ENCODE measurements at regions not wholly inside any gene's neighbourhood (a gene's known extent, or its start where the extent isn't known, plus 50 kb on each side); places are given as distances from the start of the nearest gene placed in this dataset.
"Not testable (repeated sequence)": the region's sequence is repeated elsewhere in the genome, so short reads cannot be mapped to it uniquely, and the experiment has no call there.

DNA sequence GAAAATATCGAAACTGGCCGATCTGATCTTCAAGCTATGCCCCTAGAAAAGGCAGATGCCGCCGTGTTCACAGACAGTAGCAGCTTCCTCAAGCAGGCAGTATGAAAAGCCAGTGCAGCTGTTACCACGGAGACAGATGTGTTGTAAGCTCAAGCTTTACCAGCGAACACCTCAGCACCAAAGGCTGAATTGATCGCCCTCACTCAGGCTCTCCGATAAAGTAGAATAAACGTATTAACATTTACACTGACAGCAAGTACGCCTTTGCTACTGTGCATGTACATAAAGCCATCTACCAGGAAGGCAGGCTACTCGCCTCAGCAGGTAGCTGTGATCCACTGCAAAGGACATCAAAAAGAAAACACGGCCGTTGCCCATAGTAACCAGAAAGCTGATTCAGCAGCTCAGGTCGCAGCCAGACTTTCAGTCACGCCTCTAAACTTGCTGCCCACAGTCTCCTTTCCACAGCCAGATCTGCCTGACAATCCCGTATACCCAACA lies 122.8 kb upstream of the DEFB108B start:
- peak; percentile 12 for DNase-seq (ENCODE audit: low read depth)
- not testable (repeated sequence) for H3K4me3 ChIP-seq (ENCODE audit: low read depth, low read length)

DNA sequence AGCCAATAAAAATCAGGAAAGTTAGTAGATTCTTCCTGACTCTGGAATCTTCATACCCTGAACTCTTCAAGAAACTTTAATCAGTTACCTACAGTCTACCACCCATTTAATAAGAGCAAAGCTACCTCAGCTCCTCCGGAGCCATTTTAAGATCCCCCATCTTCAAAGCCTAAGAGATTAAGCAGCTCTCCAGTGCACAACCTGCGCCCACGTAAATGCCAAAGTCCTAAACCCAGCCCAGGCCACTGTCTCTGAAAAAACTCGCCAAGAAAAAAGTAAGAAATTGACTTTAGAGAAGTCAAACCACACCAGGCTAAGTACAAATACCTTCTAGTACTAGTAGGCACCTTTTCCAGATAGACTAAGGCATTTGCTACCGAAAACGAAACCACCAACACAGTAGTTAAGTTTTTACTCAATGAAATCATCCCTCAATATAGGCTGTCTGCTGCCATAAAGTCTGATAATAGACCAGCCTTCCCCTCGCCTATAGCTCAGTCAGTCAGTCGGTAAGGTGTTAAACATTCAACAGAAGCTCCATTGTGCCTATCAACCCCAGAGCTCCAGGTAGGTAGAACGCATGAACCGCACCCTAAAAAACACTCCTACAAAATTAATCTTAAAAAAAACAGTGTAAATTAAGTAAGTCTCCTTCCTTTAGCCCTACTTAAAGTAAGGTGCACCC lies 122.2 kb upstream of the DEFB108B start:
- DNase-seq (ENCODE audit: low read depth); H3K4me3 ChIP-seq (ENCODE audit: low read depth, low read length): not testable (repeated sequence)

DNA sequence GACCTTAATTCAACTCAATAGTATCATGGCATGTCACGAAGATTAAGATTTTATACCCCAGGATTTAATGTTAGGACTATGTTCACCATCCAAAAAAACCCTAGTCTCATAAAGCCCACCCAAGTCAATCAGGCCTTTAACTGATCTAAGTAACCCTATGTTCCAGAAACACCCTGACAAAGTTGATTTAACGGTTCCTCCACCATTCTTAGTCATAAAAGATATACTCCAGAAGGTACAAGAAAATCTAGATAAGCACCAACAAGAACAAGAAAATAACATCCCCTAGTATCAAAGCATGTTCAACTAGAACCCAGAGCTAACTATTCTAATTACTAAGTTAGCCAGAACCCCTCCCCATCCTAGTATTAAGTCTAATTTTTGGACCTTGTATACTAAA lies 120.7 kb upstream of the DEFB108B start:
- DNase-seq (ENCODE audit: low read depth) = not testable (repeated sequence)

DNA sequence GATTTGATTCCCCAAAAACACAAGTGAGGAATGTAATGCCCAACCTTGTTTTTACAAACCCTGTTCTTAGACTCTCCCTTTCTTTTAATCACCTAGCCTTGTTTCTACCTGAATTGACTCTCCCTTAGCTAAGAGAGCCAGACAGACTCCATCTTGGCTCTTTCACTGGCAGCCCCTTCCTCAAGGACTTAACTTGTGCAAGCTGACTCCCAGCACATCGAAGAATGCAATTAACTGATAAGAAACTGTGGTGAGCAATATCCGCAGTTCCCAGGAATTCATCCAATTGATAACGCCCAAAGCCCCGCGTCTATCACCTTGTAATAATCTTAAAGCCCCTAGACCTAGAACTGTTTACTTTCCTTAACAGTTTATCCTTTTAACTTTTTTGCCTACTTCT lies 120.2 kb upstream of the DEFB108B start:
- DNase-seq (ENCODE audit: low read depth); H3K4me3 ChIP-seq (ENCODE audit: low read depth, low read length): not testable (repeated sequence)

More for the DNA sequence above, 120.7 kb upstream of the DEFB108B start:
- H3K4me3 ChIP-seq (ENCODE audit: low read depth, low read length) = not testable (repeated sequence)

DNA sequence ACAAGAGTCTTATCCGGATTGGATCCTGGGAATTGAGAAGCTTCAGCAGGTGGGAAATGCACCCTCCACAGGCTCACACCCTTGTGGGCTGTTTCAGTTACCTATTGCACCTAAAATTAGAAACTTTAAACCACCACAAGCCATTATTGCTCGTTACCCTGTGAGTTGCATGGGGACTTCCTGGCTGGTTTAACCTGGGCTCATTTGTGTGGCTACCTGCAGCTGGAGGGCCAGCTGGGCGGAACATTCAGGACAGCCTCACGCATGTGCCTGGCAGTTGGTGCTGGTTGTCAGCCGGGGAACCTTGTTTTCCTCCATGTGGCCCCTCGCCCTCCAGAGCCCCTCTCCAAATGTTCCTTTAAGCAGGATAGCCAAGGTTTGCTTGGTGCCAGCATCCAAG lies 118.5 kb upstream of the DEFB108B start:
- not testable (repeated sequence) for H3K4me3 ChIP-seq (ENCODE audit: low read depth, low read length); DNase-seq (ENCODE audit: low read depth)

DNA sequence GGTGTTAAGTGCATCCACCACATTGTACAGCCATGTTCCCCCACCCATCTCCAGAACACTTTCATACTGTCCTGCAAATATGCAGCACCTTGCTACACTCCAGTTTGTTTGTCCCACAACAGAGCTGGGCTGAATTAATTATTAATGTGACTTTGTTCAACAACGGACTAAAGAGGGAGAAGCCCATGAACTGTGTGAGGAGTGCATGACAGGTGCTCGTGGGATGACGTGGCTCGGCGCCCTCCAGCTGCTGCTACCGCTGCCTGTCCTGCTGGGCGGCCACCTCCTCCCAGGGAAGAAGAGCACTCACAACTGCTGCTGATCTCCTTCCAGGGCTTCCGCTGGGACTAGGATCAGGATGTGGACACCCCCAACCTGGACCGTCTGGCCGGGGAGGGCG lies 111.2 kb upstream of the DEFB108B start:
- not testable (repeated sequence) for DNase-seq (ENCODE audit: low read depth)

DNA sequence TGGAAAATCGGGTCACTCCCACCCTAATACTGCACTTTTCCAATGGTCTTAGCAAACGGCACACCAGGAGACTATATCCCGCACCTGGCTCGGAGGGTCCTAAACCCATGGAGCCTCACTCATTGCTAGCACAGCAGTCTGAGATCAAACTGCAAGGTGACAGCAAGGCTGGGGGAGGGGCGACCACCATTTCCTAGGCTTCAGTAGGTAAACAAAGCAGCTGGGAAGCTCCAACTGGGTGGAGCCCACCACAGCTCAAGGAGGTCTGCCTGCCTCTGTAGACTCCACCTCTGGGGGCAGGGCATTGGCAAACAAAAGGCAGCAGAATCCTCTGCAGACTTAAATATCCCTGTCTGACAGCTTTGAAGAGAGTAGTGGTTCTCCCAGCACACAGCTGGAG lies 109.0 kb upstream of the DEFB108B start:
- not testable (repeated sequence) for H3K4me3 ChIP-seq (ENCODE audit: low read depth, low read length); DNase-seq (ENCODE audit: low read depth)

More for the DNA sequence above, 111.2 kb upstream of the DEFB108B start:
- H3K4me3 ChIP-seq (ENCODE audit: low read depth, low read length) = not testable (repeated sequence)

DNA sequence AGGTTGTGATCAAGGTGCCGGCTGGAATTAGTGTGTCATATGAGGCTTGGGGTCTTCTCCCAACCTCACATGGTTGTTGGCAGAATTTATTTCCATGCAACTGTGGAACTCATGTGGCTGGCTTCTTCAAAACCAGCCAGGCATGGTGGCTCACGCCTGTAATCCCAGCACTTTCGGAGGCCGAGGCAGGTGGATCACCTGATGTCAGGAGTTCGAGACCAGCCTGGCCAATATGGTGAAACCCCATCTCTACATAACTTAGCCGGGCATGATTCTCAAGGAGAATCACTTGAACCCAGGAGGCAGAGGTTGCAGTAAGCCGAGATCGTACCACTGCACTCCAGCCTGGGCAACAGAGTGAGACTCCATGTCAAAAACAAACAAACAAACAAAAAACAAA lies 102.3 kb upstream of the DEFB108B start:
- H3K4me3 ChIP-seq (ENCODE audit: low read depth, low read length); DNase-seq (ENCODE audit: low read depth): not testable (repeated sequence)

DNA sequence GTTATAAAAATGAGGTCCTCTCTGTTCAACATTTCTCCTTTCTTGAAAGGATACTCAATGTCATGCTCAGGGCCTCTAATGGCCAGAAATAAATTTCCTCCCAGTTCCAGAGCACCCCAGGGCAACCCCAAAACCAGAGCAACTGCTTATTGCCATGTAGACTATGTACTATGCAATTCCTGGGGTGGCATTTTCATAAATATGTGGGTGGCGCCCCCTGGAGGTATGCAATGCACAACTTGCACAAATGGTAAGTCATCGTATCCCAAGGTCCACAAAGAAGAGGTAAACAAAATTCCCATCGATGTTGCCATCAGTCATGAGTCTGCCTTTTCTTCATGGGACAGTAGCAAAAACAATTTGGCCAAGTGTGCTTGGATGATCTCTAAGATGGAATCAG lies 98.6 kb upstream of the DEFB108B start:
- H3K4me3 ChIP-seq (ENCODE audit: low read depth, low read length) = not testable (repeated sequence)
- TF ChIP-seq, protein P1, sequence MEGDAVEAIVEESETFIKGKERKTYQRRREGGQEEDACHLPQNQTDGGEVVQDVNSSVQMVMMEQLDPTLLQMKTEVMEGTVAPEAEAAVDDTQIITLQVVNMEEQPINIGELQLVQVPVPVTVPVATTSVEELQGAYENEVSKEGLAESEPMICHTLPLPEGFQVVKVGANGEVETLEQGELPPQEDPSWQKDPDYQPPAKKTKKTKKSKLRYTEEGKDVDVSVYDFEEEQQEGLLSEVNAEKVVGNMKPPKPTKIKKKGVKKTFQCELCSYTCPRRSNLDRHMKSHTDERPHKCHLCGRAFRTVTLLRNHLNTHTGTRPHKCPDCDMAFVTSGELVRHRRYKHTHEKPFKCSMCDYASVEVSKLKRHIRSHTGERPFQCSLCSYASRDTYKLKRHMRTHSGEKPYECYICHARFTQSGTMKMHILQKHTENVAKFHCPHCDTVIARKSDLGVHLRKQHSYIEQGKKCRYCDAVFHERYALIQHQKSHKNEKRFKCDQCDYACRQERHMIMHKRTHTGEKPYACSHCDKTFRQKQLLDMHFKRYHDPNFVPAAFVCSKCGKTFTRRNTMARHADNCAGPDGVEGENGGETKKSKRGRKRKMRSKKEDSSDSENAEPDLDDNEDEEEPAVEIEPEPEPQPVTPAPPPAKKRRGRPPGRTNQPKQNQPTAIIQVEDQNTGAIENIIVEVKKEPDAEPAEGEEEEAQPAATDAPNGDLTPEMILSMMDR (IDR thresholded peaks at IDR 0.05; ENCODE audit: insufficient read depth, low read depth, low read length) = peak; percentile 26
- peak; percentile 12 for DNase-seq (ENCODE audit: low read depth)

DNA sequence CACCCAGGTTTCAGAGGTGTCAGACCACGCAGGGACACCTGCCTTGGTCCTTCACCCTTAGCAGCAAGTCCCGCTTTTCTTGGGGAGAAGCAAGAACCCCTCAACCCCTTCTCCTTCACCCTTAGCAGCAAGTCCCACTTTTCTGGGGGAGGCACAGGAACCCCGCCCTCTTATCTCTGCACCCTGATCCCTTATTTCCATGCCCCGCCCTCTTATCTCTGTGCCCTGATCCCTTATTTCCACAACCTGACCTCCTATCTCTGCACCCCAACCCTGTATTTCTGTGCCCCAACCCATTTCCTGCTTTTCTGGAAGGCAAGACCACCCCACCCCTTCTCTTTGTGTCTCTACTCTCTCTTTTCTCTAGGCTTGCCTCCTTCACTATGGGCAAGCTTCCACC lies 94.7 kb upstream of the DEFB108B start:
- not testable (repeated sequence) for DNase-seq (ENCODE audit: low read depth); H3K4me3 ChIP-seq (ENCODE audit: low read depth, low read length)

DNA sequence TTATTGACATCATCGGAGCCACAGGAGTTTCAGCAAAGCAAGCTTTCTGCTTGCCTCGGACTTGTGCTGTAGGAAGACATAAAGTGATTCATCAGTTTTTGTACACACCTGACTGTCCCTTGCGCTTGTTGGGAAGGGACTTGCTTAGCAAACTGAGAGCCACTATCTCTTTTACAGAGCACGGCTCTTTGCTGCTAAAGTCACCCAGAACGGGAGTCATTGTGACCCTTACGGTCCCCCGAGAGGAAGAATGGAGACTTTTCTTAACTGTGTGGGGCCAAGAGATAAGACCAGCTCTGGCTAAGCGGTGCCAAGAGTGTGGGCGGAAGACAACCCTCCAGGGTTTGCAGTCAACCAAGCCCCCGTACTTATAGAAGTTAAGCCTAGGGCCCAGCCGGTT lies 89.6 kb upstream of the DEFB108B start:
- H3K4me3 ChIP-seq (ENCODE audit: low read depth, low read length); DNase-seq (ENCODE audit: low read depth): not testable (repeated sequence)

DNA sequence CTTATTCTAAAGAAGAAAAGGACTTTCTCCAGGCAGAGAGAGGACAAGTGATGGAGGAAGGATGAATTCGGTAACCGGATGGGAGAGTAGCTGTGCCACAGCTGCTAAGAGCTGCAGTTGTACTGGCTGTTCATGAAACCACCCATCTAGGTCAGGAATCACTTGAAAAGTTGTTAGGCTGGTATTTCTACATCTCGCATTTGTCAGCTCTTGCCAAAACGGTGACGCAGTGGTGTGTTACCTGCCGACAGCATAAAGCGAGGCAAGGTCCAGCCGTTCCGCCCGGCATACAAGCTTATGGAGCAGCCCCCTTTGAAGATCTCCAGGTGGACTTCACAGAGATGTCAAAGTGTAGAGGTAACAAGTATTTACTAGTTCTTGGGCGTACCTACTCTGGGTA lies 87.3 kb upstream of the DEFB108B start:
- H3K4me3 ChIP-seq (ENCODE audit: low read depth, low read length); DNase-seq (ENCODE audit: low read depth): not testable (repeated sequence)

DNA sequence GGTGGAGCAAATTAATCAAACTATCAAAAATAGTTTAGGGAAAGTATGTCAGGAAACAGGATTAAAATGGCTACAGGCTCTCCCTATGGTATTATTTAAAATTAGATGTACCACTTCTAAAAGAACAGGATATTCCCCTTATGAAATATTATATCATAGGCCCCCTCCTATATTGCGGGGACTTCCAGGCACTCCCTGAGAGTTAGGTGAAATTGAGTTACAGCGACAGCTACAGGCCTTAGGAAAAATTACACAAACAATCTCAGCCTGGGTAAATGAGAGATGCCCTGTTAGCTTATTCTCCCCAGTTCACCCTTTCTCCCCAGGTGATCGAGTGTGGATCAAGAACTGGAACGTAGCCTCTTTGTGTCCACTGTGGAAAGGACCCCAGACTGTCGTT lies 86.7 kb upstream of the DEFB108B start:
- not testable (repeated sequence) for DNase-seq (ENCODE audit: low read depth); H3K4me3 ChIP-seq (ENCODE audit: low read depth, low read length)

DNA sequence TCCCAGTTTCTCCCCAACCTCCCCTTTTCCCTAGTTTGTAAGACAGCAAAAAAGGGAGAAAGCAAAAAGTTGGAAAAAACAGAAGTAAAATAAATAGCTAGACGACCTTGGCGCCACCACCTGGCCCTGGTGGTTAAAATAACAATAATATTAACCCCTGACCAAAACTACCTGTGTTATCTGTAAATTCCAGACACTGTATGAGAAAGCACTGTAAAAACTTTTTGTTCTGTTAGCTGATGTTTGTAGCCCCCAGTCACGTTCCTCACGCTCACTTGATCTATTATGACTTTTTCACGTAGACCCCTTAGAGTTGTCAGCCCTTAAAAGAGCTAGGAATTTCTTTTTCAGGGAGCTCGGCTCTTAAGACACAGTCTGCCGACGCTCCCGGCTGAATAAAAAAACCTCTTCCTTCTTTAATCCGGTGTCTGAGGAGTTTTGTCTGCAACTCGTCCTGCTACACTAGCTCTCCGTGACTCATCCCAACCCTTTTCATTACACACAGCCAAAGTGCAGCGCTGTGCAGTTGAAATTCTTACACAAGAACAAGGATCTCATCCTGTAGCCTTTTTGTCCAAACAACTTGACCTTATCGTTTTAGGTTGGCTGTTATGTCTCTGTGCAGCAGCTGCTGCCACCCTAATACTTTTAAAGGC lies 83.9 kb upstream of the DEFB108B start:
- not testable (repeated sequence) for H3K4me3 ChIP-seq (ENCODE audit: low read depth, low read length)
- DNase-seq (ENCODE audit: low read depth) = peak; percentile 78

DNA sequence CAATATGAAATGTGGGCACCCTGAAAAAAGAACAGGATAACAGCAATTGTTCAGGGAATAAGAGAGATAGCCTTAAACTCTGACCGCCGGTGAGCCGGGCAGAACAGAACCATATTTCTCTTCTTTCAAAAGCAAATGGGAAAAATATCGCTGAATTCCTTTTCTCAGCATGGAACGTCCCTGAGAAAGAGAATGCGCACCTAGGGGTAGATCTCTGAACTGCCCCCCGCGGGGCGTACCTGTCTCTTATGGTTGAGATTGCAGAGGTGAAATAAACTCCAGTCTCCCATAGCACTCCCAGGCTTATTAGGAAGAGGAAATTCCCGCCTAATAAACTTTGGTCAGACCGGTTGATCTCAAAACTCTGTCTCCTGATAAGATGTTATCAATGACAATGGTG lies 82.1 kb upstream of the DEFB108B start:
- DNase-seq (ENCODE audit: low read depth); H3K4me3 ChIP-seq (ENCODE audit: low read depth, low read length): not testable (repeated sequence)

DNA sequence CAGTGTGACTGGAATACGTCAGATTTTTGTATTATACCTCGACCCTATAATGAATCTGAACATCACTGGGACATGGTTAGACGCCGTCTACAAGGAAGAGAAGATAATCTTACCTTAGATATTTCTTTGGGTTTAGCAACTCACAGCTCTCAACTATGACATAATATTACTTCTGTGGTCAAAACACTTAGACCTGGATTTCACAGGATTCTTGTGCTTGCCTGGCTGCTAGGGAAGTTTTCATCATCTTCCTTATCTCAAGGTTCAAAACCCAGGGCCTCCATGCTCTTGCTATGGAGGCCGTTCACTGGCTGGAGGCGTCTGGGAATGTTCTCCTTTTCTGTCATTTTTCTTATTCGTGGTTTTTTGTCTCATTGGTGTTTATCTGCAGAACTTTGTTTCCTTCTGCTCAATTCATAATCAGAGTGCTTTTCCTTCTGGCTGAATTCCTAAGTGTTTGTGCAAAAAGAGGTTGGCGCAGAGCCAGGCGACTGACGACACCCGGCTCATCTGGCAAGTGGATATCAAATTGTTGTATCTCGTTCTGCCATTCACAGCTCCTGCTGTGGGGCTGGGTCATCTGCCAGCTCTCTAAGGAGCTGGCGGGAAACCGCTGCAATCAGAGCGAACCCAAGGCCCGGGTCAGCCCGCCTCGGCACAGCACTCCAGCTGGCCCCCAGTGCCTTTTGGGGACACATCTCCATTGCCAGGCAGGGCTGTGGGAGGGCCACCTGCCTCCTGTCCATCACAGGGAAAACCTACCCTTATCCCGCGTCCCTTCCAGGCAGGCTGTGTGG lies 68.1 kb upstream of the DEFB108B start:
- H3K4me3 ChIP-seq (ENCODE audit: low read depth, low read length) = not testable (repeated sequence)
- peak; percentile 74 for DNase-seq (ENCODE audit: low read depth)

DNA sequence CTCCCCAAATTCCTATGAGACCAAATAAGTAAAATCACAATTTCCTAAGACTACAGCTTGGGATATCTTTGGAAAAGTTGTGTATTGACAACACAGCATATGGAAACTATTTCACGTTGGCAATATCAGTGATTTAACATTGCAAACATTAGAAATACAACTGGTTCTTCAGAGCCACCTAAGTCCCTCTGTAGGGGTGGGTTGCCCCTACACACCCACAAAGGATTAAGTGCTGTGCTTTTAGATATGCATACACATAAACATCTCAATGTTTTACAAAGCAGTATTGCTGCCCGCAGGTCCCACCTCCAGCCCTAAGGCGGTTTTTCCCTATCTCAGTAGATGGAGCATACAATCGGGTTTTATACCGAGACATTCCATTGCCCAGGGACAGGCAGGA lies 66.0 kb upstream of the DEFB108B start:
- not testable (repeated sequence) for DNase-seq (ENCODE audit: low read depth); H3K4me3 ChIP-seq (ENCODE audit: low read depth, low read length)

DNA sequence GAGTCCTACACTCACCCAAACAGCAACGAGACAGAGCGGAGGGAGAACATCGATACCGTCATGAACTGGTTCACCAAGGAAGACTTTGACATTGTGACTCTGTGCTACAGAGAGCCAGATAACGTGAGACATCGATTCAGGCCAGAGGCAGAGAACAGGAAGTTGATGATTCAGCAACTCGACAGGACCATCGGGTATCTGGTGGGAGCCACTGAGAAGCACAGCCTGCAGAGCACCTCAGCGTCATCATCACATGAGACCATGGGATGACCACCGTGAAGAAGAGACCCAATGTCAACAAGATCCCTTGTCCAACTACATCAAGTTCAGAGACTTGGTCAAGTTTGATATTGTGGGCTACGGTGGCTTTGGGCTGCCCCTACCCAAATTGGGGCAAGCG lies 60.8 kb upstream of the DEFB108B start:
- not testable (repeated sequence) for DNase-seq (ENCODE audit: low read depth); H3K4me3 ChIP-seq (ENCODE audit: low read depth, low read length)
